HEK293T (cell line): ENCODE measurements at regions not wholly inside any gene's neighbourhood (a gene's known extent, or its start where the extent isn't known, plus 50 kb on each side); places are given as distances from the start of the nearest gene placed in this dataset.

ENCODE experiments used
- ARNT ChIP-seq: fragments of 450-650 bp; IDR thresholded peaks from 2 replicates; pipeline ENCODE4 v1.6.1; 2017; ENCODE audit warnings: mild to moderate bottlenecking
- BHLHE40 ChIP-seq: fragments of 450-650 bp; IDR thresholded peaks from 2 replicates; pipeline ENCODE4 v1.6.1; 2016; ENCODE audit warnings: mild to moderate bottlenecking, moderate library complexity, borderline replicate concordance
- ELF4 ChIP-seq: fragments of 450-650 bp; IDR thresholded peaks from 2 replicates; pipeline ENCODE4 v1.6.1; 2017; ENCODE audit warnings: antibody characterized with exemption
- NFRKB ChIP-seq: fragments of 450-650 bp; IDR thresholded peaks from 2 replicates; pipeline ENCODE4 v1.6.1; 2016; ENCODE audit warnings: mild to moderate bottlenecking, moderate library complexity
- PKNOX1 ChIP-seq: fragments of 450-650 bp; IDR thresholded peaks from 2 replicates; pipeline ENCODE4 v1.6.1; 2016
- SP1 ChIP-seq: fragments of 450-650 bp; IDR thresholded peaks from 2 replicates; pipeline ENCODE4 v1.6.1; 2017
- SUZ12 ChIP-seq: fragments of 450-650 bp; IDR thresholded peaks from 2 replicates; pipeline ENCODE4 v1.6.1; 2016; ENCODE audit warnings: mild to moderate bottlenecking

- TF ChIP-seq NFRKB: no peak
- TF ChIP-seq ELF4: no peak
- no peak for TF ChIP-seq ARNT
- TF ChIP-seq SUZ12: no peak
- TF ChIP-seq BHLHE40: no peak
- no peak for TF ChIP-seq PKNOX1
- no peak for TF ChIP-seq SP1
Measured at GRCh38 chr10:76721891-76722505, 915.6 kb downstream of the KCNMA1 start.
